ENCODE measurements at regions not wholly inside any gene's neighbourhood (a gene's known extent, or its start where the extent isn't known, plus 50 kb on each side); places are given as distances from the start of the nearest gene placed in this dataset.

DNA sequence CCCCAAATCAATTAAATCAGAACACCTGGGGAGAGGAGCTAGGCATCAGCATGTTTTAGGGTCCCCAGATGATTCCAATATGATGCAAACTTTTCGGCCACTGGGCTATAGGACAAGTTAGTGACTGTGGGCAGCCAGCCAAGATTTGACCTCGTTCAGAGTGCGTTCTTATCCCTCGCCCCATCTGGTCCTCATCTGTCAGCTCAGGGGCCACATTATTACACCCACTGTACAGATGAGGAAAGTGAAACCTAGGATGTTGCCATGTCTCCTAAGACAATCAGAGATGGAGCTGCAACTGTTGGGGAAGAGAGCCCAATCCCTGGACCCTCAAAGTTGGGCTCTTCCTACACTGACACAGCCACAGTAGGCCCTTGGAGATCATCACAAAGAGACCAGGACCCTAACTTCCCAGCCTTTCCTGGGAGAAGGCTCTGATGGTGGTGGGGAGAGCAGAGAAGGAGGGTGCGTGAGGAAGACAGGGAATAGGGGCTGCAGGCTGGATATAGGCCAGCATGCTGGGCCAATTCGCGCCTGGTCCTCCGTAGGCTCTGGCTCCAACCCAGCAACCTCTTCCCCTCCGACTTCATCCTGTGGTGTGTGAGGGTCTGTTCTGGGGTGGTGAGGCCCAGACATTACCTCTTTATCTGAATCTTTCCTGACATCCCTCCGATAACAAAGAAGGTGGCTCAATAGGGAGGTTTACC lies 109.4 kb upstream of the ZMIZ1 start:
- TF ChIP-seq, protein P1, sequence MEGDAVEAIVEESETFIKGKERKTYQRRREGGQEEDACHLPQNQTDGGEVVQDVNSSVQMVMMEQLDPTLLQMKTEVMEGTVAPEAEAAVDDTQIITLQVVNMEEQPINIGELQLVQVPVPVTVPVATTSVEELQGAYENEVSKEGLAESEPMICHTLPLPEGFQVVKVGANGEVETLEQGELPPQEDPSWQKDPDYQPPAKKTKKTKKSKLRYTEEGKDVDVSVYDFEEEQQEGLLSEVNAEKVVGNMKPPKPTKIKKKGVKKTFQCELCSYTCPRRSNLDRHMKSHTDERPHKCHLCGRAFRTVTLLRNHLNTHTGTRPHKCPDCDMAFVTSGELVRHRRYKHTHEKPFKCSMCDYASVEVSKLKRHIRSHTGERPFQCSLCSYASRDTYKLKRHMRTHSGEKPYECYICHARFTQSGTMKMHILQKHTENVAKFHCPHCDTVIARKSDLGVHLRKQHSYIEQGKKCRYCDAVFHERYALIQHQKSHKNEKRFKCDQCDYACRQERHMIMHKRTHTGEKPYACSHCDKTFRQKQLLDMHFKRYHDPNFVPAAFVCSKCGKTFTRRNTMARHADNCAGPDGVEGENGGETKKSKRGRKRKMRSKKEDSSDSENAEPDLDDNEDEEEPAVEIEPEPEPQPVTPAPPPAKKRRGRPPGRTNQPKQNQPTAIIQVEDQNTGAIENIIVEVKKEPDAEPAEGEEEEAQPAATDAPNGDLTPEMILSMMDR (IDR thresholded peaks at IDR 0.05; ENCODE audit: low read length) = no peak
- TF ChIP-seq EZH2 (IDR thresholded peaks at IDR 0.05; ENCODE audit: borderline replicate concordance, low read length) = no peak
